ENCODE measurements at regions not wholly inside any gene's neighbourhood (a gene's known extent, or its start where the extent isn't known, plus 50 kb on each side); places are given as distances from the start of the nearest gene placed in this dataset.

- no peak for TF ChIP-seq POLR2AphosphoS5 (IDR thresholded peaks at IDR 0.05)
- no peak for TF ChIP-seq CTCF (IDR thresholded peaks at IDR 0.05)
- TF ChIP-seq POLR2A (IDR thresholded peaks at IDR 0.05), result no peak
- no peak overlapping the region for H3K4me3 ChIP-seq
- H3K27ac ChIP-seq, result no peak overlapping the region
- no peaks in the 10 kb centered on the region for H3K36me3 ChIP-seq
- no peak for DNase-seq (ENCODE audit: low spot score in 2 of 2)
- no peaks in the 10 kb centered on the region for H3K27me3 ChIP-seq
- intact Hi-C loops (cut with DNase I; ENCODE audit: low total_unique reads), result no loop called here
- H3K9me3 ChIP-seq, result peaks cover 0 to 11% of the 10 kb centered on the region in 2 donors
- no peaks in the 10 kb centered on the region for H3K4me1 ChIP-seq
These were observed 54.0 kb upstream of the POU2F1 start for GRCh38 chr1:167166690-167167075.

- no peak overlapping the region for H3K4me3 ChIP-seq
- no peak overlapping the region for H3K27ac ChIP-seq
- H3K9me3 ChIP-seq, result peaks cover 0 to 11% of the 10 kb centered on the region in 2 donors
- no peak for DNase-seq (ENCODE audit: low spot score in 2 of 2)
- no peaks in the 10 kb centered on the region for H3K4me1 ChIP-seq
- no peaks in the 10 kb centered on the region for H3K36me3 ChIP-seq
- no peaks in the 10 kb centered on the region for H3K27me3 ChIP-seq
- no peak for TF ChIP-seq POLR2AphosphoS5 (IDR thresholded peaks at IDR 0.05)
- TF ChIP-seq POLR2A (IDR thresholded peaks at IDR 0.05), result no peak
- no peak for TF ChIP-seq CTCF (IDR thresholded peaks at IDR 0.05)
- intact Hi-C loops (cut with DNase I; ENCODE audit: low total_unique reads), result no loop called here
These were observed 52.3 kb upstream of the POU2F1 start for GRCh38 chr1:167168424-167168823.

- intact Hi-C loops (cut with DNase I; ENCODE audit: low total_unique reads), result no loop called here
- no peak overlapping the region for H3K4me3 ChIP-seq
These were observed 51.0 kb upstream of the POU2F1 start for GRCh38 chr1:167169642-167170041.

More at GRCh38 chr1:167169642-167170041, 51.0 kb upstream of the POU2F1 start:
- TF ChIP-seq CTCF (IDR thresholded peaks at IDR 0.05) (no peak), POLR2A (IDR thresholded peaks at IDR 0.05) (no peak), POLR2AphosphoS5 (IDR thresholded peaks at IDR 0.05) (no peak)
- no peak overlapping the region for H3K27ac ChIP-seq
- no peaks in the 10 kb centered on the region for H3K4me1 ChIP-seq
- no peak for DNase-seq (ENCODE audit: low spot score in 2 of 2)
- H3K36me3 ChIP-seq, result no peaks in the 10 kb centered on the region
- H3K9me3 ChIP-seq, result peaks cover 0 to 11% of the 10 kb centered on the region in 2 donors
- H3K27me3 ChIP-seq, result no peaks in the 10 kb centered on the region
